ENCODE measurements at regions not wholly inside any gene's neighbourhood (a gene's known extent, or its start where the extent isn't known, plus 50 kb on each side); places are given as distances from the start of the nearest gene placed in this dataset.

- ChIA-PET CTCF (ENCODE audit: unreplicated experiment) (no interaction called here), POLR2A (no interaction called here)
- Histone ChIP-seq H3K9me2 (ENCODE audit: insufficient read depth, low read length) (no peaks in the 10 kb centered on the region), H3K36me3 (ENCODE audit: insufficient read depth, low read length) (no peaks in the 10 kb centered on the region), H4K20me1 (ENCODE audit: insufficient read depth, low read length) (no peaks in the 10 kb centered on the region), H3K4me1 (ENCODE audit: insufficient read depth, low read length, poor library complexity, severe bottlenecking) (no peaks in the 10 kb centered on the region), H2AFZ (ENCODE audit: low read length) (no peak overlapping the region), H3K27ac (ENCODE audit: low read depth, low read length, poor library complexity, severe bottlenecking) (no peak overlapping the region), H3K9me3 (ENCODE audit: low read length) (no peaks in the 10 kb centered on the region), H3K4me3 (ENCODE audit: low read depth, low read length, poor library complexity, severe bottlenecking) (no peak overlapping the region), H3K4me2 (ENCODE audit: low read length) (no peak overlapping the region), H3K79me2 (ENCODE audit: insufficient read depth, low read depth, low read length) (no peaks in the 10 kb centered on the region)
- no TSS peak for BruUV-seq (replicated peaks)
- intact Hi-C loops (cut with micrococcal nuclease; ENCODE audit: unreplicated experiment) = no loop called here
- no peak for DNase-seq (ENCODE audit: low spot score)
- no peak for TF ChIP-seq EZH2phosphoT487 (IDR thresholded peaks at IDR 0.05; ENCODE audit: borderline replicate concordance, low read depth, low read length)
- no peak for TF ChIP-seq CTCF (conservative IDR thresholded peaks at IDR 0.05; ENCODE audit: low read length)
These were observed 244.7 kb downstream of the RRAGC start for GRCh38 chr1:38614861-38615260.

- no peaks in the 10 kb centered on the region for H3K9me3 ChIP-seq (ENCODE audit: low read length)
- no TSS peak for BruUV-seq (replicated peaks)
- H3K4me2 ChIP-seq (ENCODE audit: low read length) = no peak overlapping the region
- no peak for DNase-seq (ENCODE audit: low spot score)
- TF ChIP-seq CTCF (conservative IDR thresholded peaks at IDR 0.05; ENCODE audit: low read length) (no peak), EZH2phosphoT487 (IDR thresholded peaks at IDR 0.05; ENCODE audit: borderline replicate concordance, low read depth, low read length) (no peak)
- H3K9me2 ChIP-seq (ENCODE audit: insufficient read depth, low read length) = no peaks in the 10 kb centered on the region
- no peaks in the 10 kb centered on the region for H3K36me3 ChIP-seq (ENCODE audit: insufficient read depth, low read length)
- POLR2A ChIA-PET = no interaction called here
- H2AFZ ChIP-seq (ENCODE audit: low read length) = no peak overlapping the region
- CTCF ChIA-PET (ENCODE audit: unreplicated experiment) = no interaction called here
- no peaks in the 10 kb centered on the region for H4K20me1 ChIP-seq (ENCODE audit: insufficient read depth, low read length)
- H3K27ac ChIP-seq (ENCODE audit: low read depth, low read length, poor library complexity, severe bottlenecking) = no peak overlapping the region
- intact Hi-C loops (cut with micrococcal nuclease; ENCODE audit: unreplicated experiment) = no loop called here
- H3K4me3 ChIP-seq (ENCODE audit: low read depth, low read length, poor library complexity, severe bottlenecking) = no peak overlapping the region
- H3K79me2 ChIP-seq (ENCODE audit: insufficient read depth, low read depth, low read length) = no peaks in the 10 kb centered on the region
- H3K4me1 ChIP-seq (ENCODE audit: insufficient read depth, low read length, poor library complexity, severe bottlenecking) = no peaks in the 10 kb centered on the region
These were observed 245.6 kb downstream of the RRAGC start for GRCh38 chr1:38613996-38614395.

GRCh38 chr1:38612951-38613350 lies 246.6 kb downstream of the RRAGC start:
- ChIA-PET POLR2A (no interaction called here), CTCF (ENCODE audit: unreplicated experiment) (no interaction called here)
- Histone ChIP-seq H3K79me2 (ENCODE audit: insufficient read depth, low read depth, low read length) (no peaks in the 10 kb centered on the region), H3K9me2 (ENCODE audit: insufficient read depth, low read length) (no peaks in the 10 kb centered on the region), H3K36me3 (ENCODE audit: insufficient read depth, low read length) (no peaks in the 10 kb centered on the region), H3K9me3 (ENCODE audit: low read length) (no peaks in the 10 kb centered on the region), H3K4me1 (ENCODE audit: insufficient read depth, low read length, poor library complexity, severe bottlenecking) (no peaks in the 10 kb centered on the region), H3K4me3 (ENCODE audit: low read depth, low read length, poor library complexity, severe bottlenecking) (no peak overlapping the region), H3K27ac (ENCODE audit: low read depth, low read length, poor library complexity, severe bottlenecking) (no peak overlapping the region), H4K20me1 (ENCODE audit: insufficient read depth, low read length) (no peaks in the 10 kb centered on the region), H2AFZ (ENCODE audit: low read length) (no peak overlapping the region), H3K4me2 (ENCODE audit: low read length) (no peak overlapping the region)
- no peak for DNase-seq (ENCODE audit: low spot score)
- TF ChIP-seq EZH2phosphoT487 (IDR thresholded peaks at IDR 0.05; ENCODE audit: borderline replicate concordance, low read depth, low read length) = no peak
- TF ChIP-seq CTCF (conservative IDR thresholded peaks at IDR 0.05; ENCODE audit: low read length) = no peak
- intact Hi-C loops (cut with micrococcal nuclease; ENCODE audit: unreplicated experiment) = no loop called here
- no TSS peak for BruUV-seq (replicated peaks)
